ENCODE measurements at regions not wholly inside any gene's neighbourhood (a gene's known extent, or its start where the extent isn't known, plus 50 kb on each side); places are given as distances from the start of the nearest gene placed in this dataset.

- TF ChIP-seq EZH2 (IDR thresholded peaks at IDR 0.05; ENCODE audit: insufficient read depth, low read length): no peak
- TF ChIP-seq, protein P1, sequence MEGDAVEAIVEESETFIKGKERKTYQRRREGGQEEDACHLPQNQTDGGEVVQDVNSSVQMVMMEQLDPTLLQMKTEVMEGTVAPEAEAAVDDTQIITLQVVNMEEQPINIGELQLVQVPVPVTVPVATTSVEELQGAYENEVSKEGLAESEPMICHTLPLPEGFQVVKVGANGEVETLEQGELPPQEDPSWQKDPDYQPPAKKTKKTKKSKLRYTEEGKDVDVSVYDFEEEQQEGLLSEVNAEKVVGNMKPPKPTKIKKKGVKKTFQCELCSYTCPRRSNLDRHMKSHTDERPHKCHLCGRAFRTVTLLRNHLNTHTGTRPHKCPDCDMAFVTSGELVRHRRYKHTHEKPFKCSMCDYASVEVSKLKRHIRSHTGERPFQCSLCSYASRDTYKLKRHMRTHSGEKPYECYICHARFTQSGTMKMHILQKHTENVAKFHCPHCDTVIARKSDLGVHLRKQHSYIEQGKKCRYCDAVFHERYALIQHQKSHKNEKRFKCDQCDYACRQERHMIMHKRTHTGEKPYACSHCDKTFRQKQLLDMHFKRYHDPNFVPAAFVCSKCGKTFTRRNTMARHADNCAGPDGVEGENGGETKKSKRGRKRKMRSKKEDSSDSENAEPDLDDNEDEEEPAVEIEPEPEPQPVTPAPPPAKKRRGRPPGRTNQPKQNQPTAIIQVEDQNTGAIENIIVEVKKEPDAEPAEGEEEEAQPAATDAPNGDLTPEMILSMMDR (IDR thresholded peaks at IDR 0.05; ENCODE audit: insufficient read depth, low read depth, low read length): no peak
Measured at GRCh38 chr1:165014753-165015152, 341.8 kb downstream of the LMX1A start.
